Inferior parietal cortex (tissue), 1 donor: ENCODE measurements at regions not wholly inside any gene's neighbourhood (a gene's known extent, or its start where the extent isn't known, plus 50 kb on each side); places are given as distances from the start of the nearest gene placed in this dataset.

Source experiments
- DNase-seq: peaks from one replicate; pipeline ENCODE4 v3.0.0-alpha.2; 2016; ENCODE audit errors: extremely low spot score

DNA sequence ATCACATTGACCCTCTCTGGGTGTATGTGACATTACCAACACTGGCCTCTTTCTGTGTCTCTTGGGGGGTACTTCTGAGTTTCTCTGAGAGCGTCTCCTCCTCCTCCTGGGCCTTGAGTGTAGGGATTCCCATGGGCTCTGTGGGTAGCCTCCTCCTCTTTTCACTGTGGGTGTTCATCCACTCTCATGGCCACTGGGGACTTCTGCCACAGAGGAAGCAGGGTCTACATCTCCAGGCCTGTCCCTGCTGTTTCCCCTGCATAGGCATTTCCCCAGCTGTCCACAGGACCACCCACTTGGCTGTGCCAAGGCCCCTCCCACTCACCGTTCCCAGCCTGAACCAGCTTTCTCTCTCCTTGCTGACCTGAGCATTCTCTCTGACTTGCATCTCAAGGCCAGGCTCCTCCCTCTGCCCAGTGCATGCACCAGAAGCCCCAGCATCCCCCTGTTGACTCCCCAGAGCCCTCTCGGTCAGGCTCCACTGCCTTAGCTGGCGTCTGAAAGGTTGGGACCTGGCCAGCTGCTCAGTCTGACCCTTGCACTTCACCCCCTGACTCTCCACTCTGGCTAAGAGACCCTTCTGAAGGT lies 487.6 kb downstream of the GLRX3 start:
- DNase-seq: no peak

DNA sequence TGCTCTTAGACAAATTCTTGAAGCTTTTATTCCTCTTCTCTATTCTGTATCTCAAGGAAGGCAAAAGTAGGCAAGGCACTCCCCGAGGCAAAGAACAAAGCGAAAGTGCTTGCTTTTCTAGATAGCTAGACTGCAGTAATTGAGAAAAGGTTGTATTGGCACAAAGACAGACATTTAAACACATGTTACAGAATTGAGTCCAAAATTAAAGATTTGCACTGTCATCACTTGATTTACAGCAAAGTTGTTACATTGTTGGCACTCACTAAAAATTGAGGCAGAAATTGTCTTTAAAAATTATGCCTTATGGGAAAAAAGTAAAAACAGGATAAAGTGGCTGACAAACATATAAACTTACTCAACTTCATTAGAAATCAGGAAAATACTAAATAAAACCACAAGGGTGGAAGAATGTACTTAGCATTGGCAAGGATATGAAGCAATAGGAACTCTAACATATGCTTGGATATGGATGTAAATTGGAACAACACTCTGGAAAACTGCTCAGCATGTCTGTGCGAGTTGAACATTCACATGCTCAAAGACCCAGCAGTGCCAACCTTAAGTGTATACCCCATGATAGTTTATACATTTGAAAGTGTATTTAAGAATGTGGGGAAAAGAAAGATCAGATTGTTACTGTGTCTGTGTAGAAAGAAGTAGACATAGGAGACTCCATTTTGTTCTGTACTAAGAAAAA lies 491.3 kb downstream of the GLRX3 start:
- no peak for DNase-seq

DNA sequence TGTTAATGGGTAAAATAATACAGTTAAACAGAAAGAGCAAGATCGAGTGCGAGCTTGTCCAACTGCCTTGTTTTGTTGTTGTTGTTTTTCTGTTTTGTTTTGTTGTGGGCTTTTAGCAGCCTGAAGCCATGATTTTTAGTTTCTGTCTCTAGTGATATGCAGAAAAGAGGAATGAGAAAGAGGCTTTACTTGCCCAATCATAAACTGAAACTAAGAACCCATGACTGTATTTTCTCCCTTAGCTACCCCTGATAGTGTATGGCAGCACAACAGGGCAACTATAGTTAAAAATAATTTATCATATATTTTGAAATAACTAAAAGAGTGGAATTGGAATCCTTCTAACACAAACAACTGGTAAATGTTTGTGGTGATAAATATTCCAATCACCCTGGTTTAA lies 493.9 kb downstream of the GLRX3 start:
- no peak for DNase-seq

DNA sequence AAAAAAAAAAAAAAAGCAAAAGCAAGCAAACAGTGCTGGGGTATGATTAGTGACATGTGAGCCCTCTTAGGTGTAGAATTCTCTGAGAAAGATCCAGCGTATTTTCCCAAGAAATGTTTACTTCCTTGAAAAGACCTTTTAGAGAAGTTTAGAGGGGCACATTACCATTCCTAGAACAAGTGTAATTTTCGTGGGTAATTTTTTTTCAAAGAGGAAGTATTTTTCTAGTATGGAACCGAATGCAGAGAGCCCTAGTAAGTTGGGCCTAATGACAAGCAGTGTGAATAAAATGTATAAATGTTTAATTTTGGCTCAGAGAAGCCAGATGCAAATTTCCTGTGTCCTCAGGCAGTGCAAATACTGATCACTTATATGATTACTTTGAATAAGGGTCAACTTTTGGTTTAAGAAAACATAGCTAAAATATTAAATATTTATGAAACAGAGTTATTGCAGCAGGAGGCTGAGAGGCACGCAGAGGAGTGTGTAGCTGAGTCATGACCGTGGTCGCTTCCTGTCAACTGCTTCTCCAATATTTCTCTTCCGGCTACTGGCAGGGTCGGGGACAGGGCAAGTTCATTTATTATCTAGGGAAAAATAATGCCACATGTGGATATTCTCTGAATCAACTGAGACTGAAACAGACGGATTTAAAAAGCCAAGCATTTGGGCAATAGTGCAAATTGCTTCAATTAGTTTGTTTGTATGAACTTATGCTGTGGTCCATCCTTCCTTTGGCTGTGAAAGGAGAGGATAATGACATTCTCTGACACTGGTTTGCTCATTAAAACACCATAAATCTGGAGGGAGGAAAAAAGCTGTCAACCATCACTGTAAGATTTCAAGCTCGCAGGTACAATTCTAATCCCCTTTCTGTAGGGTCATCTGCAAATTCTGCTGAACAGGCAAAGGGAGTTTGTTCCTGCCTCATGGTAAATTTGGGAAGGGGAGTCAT lies 495.2 kb downstream of the GLRX3 start:
- DNase-seq: no peak

DNA sequence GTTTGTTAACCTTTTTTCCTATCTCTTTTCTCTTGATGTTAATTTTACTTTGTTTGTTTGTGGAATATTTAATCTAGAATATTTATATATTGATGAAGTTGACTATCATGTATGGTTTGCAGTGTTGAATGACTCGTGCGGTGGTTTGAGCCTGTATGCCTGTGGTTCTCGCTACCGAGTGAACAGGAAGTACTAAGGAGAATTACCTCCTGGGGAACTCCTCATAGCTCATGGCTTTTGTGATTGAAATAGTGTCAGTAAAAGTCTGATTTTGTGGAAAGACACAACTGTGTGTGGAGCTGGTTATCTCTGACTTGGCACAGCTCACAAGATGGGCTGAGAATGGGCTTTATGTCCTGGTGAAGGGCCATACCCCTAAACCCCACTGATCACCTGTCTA lies 498.6 kb downstream of the GLRX3 start:
- DNase-seq: no peak

DNA sequence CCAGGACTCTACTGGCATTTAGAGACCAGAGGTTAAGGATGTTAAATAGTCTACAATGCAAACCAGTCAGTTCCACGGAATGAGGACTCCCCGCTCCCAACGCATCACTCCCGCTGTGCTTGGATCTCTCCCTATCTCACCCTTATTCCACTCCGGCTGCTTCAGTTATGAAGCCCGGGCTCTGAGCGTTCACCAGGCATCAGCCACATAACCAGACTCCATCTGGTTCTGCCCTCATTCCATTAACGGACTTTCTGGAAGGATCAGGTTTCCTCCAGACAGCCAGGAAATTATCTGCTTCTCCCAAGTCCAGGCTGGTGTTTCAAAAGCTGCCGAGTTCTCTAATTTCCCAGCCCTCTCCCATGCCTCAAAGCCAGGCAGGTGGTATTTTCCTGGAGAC lies 499.3 kb downstream of the GLRX3 start:
- no peak for DNase-seq

DNA sequence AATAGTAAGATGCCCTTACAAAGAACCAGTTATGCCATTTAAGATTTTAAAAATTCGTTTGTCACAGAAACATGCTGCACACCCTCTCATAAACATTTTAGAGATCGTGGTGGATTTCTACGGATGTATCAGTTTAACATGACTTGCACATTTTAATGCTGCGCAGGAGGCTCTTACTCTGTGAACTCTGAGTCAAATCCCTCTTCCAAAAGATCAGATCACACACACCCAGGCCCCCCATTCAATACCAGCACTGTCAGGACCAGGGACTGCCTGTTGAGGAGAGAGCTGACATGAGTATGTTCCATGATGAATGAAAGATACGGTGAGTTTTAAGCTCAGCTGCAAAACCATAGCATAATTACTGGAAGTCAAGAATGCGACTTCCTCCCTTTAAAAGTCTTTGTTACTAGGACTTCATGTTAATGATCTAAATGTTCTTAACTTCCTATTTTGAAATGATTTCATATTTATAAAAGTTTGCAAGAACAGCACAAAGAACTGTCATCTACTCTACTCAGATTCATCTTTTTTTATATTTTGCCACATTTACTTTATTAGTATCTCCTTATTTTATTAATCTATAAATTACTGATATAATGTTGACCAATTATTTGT lies 500.2 kb downstream of the GLRX3 start:
- no peak for DNase-seq

DNA sequence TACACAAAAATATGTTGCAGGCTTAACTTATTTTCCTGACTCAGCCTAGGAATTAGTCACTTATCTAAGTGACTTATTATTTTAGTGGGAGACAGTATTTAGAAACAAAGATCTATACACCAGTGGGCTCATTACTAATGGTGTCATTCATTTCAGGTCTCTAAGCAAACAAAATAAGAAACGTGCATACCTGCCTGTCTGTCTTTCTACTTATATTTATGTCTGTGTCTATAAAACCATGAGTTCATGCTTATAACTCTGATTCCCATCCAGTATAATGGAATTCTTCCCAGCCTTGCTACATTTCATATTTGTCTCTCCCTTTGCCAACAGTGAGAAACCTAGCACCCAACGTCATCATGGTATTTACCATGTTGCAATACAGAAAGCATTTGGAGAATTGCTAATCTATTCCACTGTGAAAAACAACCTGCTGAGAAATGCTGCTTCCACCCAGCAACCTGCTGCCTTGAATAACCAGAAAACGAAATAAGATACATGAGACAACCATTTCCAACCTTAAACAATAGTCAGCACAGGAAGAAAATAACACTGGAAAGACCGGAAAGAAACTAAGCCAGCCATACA lies 501.0 kb downstream of the GLRX3 start:
- DNase-seq: no peak

DNA sequence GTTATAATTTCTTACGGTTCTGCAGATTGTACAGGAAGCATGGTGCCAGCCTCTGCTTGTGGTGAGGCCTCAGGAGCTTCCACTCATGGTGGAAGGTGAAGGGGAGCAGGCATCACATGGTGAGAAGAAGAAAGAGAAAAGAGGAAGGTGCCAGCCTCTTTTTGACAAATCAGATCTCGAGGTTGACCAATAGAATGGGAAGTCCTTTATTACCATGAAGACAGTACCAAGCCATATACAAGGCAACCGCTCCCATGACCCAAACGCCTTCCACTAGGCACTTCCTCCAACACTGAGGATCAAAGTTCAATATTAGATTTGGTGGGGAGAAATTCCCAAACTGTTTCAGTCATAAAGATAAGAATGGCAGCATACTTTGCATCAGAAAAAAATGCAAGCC lies 502.8 kb downstream of the GLRX3 start:
- DNase-seq: no peak

DNA sequence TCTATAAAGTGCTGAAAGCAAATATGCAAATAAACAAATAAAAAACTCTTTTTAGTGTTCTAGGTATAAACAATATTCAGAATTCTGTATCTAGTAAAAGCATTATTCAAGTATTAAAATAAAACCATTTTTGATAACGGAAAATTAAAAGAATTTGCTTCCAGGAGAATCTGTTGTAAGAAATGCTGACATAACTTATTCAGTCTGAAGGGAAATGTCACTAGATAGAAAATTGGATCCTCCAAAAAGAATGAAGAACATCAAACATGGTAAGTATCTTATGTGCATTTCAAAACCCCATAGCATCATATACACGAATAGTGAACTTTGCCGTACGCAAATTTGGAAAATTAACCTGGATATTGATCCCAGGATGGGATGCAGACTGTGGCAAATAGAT lies 506.7 kb downstream of the GLRX3 start:
- DNase-seq: no peak

DNA sequence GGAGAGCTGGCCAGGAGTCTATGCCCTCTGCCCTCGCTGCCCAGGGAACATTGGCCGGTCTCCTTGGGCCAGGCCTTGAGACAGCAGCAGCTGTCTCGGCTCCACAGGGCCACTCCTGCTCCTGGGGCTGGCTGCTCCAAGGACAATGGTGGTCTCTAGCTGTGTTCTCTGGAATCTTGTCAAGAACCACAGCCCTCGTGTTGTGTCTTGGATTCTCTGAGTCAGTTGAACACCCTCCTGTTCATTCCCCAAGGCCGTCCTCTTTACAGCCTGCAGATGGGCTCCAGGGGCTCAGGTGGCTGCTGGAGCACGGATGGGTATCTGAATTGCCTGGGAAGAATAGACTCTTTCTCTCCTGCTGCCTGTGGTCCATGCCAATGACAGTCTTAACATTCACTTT lies 511.1 kb downstream of the GLRX3 start:
- DNase-seq: no peak

DNA sequence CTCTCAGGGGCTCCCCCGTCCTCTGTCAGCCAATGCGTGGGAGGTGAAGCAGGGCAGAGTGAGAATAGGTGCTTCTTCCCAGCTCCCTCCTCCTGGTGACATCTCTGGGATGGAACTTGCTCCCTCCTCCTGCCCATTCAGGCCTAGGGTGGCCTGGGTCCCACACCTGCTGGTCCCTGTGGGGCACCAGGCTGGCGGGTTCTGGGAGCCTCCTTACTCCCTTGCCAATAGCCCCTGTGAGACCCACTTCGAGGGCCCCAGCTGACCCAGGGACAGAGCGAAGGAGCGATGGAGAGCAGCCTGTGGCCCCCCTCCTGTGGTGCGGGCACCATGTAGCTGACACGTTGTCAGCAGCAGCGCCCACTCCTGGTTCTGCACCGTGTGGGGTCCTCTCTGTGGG lies 512.6 kb downstream of the GLRX3 start:
- DNase-seq: no peak

DNA sequence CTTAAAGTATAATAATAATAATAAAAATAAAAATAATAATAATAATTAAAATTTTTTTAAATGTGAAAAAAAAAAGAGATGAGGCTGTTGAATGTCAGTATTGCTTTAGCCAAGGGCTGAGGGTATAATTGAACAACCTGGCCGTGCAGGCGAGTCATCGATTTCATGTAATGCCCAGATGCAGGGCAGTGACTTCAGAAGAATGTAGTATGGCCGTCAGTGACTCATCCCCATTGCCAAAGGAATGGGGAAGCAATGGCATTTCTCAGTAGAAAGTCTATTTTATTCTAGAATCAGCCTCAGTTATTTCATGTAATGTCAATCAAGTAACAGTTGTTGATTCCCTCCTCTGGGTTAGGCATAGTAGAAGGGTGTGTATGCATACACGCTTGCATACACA lies 516.4 kb downstream of the GLRX3 start:
- DNase-seq: no peak

DNA sequence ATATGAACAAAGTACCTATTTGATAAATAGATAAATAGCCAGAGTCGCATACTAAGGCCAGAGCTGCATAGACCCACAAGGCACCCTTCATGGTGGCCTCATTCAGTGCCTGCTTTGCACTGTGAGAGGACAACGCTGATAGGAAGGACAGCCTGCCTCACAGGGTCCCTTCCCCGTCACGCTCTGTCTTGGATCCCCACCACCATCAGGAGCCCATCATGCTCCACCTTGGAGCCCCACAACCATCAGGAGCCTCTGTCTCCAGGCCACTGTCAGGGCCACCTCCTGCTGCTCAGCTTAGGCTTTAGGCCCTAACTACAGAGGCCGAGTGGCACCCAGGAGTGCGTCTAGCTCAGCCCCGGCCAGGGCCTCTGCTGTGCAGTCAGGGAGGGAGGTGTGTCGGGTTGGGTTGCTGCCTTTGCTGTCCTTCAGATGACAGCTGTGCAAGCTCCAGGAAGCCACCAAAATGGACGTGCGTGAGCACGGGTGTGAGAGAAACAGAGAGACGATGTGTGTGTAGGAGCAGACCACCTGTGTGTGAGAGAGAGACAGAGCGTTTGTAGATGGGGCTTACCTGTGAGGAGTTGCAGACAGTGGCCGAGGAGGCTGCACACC lies 516.9 kb downstream of the GLRX3 start:
- no peak for DNase-seq

DNA sequence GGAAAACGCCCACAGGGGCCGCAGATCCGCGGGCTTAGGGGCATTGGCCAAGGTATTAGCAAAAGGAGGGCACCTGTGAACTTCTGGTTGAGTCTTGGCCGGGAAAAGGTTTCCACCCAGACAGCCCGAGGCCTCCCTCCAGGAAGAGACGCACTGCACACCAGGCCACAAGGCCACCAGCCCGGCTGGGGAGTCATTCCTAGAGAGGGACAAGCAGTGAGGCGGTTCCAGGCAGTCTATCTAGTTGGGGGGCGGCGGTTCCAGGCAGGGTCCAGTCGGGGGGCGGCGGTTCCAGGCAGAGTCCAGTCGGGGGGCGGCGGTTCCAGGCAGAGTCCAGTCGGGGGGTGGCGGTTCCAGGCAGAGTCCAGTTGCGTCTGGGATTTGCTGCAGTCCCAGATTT lies 518.5 kb downstream of the GLRX3 start:
- no peak for DNase-seq

DNA sequence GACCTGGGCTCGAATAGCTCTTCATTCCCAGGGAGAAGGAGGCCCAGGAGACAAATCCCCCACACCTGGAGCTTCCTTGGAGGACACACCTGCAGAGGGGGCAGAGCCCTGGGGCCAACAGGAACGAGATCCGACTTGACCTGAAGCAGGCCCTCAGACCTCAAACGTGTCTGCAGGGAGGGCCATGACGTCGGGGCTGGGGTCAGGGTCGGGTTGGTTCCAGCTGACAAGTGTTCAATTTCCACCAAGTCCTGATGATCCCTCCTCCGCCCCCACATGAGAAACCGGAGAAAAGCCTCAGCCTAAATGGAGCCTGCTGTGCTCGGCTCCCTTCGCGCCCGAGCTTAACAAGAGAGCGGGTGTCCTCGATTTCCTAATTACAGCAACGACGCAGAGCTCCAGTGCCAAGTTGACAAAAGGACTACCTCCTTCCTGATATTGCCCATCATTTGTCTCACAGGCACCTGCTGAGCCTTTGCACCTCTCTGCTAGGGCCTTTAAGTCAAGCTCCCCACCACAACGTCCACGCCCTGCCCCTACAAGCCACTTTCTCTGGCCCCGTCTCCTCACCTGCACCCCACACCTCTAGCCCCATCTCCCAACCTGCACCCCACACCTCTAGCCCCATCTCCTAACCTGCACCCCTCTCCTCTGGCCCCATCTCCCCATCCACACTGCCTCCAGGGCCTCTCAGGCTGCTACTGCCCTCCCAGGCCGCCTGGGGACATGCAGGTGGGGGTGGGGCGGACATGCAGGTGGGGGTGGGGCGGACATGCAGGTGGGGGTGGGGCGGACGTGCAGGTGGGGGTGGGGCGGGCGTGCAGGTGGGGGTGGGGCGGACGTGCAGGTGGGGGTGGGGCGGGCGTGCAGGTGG lies 519.4 kb downstream of the GLRX3 start:
- DNase-seq: no peak

DNA sequence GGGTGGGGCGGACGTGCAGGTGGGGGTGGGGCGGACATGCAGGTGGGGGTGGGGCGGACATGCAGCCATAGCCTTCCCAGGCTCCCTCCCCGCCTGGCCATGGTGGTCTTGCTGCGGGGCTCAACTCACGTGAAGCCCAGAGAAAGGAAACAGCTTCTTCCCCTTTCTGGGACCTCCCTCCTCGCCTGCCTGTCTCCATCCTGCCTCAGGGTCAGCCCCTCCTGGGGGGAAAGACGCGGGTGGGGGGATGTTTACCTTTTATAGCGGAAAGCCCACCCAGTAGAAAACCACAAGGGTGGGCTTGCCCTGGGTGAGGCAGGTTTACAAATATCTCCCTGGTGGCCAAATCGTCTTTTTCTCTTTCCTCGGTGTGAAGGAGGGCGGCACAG lies 520.0 kb downstream of the GLRX3 start:
- DNase-seq: no peak

DNA sequence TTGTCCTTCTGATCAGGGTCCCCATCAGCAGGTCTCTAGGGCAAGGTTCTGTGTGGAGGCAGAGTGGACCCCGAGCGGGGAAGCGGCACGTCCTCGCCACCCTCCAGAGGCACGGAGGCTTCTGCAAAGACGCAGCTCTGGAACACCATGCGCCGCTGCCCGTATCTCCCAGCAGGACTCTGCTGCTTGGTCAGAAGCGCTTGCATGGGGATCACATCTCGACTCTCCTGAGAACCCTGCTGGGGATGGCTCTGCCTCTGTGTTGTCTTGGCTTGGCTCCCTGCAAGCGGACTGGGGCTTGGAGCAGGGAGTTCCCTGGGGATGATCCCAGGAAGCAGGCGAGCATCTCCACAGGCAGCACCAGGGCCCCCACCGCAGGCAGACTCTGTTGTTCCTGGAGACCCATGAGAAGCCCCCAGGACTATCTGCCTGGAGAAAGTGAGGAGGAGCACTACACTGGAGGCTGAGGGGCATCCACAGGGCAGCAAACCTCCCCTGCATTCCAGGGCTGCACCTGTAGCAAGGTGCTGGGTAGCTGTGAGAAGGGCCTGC lies 520.5 kb downstream of the GLRX3 start:
- DNase-seq: no peak

DNA sequence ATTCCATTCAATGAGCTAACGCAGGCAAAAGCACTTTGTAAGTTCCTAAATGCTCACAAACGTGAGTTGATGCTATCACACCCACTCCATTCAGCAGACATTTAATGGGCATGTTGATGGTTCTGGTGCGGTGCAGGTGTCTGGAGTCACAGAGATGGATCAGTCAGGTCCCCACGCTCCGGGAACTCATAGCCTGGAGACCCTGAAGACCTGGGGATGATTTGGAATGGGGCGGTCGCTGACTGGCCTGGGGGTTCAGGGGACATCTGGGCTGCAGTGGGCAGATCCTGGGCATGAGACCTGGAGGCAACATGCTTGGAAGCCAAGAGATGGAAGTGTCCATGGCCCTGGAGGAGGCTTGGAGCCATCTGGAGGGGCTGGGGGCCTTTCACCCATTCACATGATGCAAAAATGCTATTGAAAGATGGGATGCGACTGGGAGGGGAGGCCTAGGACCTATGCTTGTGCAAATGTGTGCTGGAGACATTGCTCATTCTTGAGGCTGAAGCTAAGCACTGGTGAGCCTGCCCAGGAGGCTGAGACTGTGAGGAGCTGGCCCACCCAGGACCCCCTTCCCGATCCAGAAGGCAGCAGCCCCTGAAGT lies 522.6 kb downstream of the GLRX3 start:
- DNase-seq: no peak

DNA sequence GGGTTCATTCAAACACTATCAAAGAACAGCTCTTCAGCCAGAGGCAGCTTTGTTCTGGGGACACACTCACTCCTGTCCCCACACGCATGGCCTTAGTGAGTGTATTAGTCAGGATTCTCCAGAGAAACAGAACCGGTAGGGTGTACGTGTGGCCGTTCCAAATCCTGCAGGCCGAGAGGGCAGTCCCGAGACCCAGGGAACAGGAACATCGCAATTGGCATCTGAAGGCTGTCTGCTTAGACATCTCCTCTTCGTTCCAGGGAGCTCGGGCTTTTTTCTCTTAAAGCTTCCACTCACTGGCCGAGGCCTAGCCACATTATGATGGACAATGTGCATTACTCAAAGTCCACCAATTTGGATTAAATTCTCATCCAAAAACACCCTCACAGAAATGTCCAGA lies 523.3 kb downstream of the GLRX3 start:
- DNase-seq: no peak
